Esophagus (tissue), 2 donors: ENCODE measurements at regions not wholly inside any gene's neighbourhood (a gene's known extent, or its start where the extent isn't known, plus 50 kb on each side); places are given as distances from the start of the nearest gene placed in this dataset.

Experiments used
- H3K27ac ChIP-seq, 2 donors: one replicate each; pipeline ENCODE4 v1.5.1; 2013; ENCODE audit warnings: low read depth in 2 of 2, mild to moderate bottlenecking in 2 of 2, inconsistent platforms in 1 of 2, low read length in 1 of 2, moderate library complexity in 1 of 2
- H3K27me3 ChIP-seq, 2 donors: one replicate each; pipeline ENCODE4 v1.6.1; 2013; ENCODE audit warnings: low read length in 2 of 2, control low read depth in 1 of 2, mild to moderate bottlenecking in 1 of 2; ENCODE audit not compliant: insufficient read depth in 2 of 2, control insufficient read depth in 1 of 2
- H3K36me3 ChIP-seq, 2 donors: one replicate each; pipeline ENCODE4 v1.6.1; 2013; ENCODE audit warnings: low read length in 1 of 2; ENCODE audit not compliant: control insufficient read depth in 2 of 2, insufficient read depth in 2 of 2
- H3K4me1 ChIP-seq, 2 donors: one replicate each; pipeline ENCODE4 v1.6.1; 2013; ENCODE audit warnings: low read length in 1 of 2; ENCODE audit not compliant: control insufficient read depth in 2 of 2, insufficient read depth in 2 of 2
- H3K4me3 ChIP-seq, 2 donors: one replicate each; pipeline ENCODE4 v1.5.1; 2013; ENCODE audit warnings: low read length in 2 of 2, mild to moderate bottlenecking in 2 of 2, low read depth in 1 of 2, moderate library complexity in 1 of 2
- H3K9me3 ChIP-seq, 2 donors: one replicate each; pipeline ENCODE4 v1.6.1; 2013; ENCODE audit warnings: mild to moderate bottlenecking in 2 of 2, low read depth in 1 of 2, low read length in 1 of 2, moderate library complexity in 1 of 2; ENCODE audit not compliant: control insufficient read depth in 2 of 2, insufficient read depth in 1 of 2
- WGBS, 2 donors: extraction: QIAGEN DNeasy Blood & Tissue Kit; methylation state at CpG; one replicate each; pipeline ENCODE4 v1.1.7; 2013; 5-methylcytosine and 5-hydroxymethylcytosine counted together
- donor health status: healthy with polysubstance abuse.
- donor health status: Bipolar disorder and iron deficiency.

- 86 to 91% methylated on average over 12 of the region's 12 CpGs for WGBS, 2 donors
- Histone ChIP-seq H3K9me3 (no peaks in the 10 kb centered on the region), H3K36me3 (no peaks in the 10 kb centered on the region), H3K4me1 (peaks cover 0 to 3% of the 10 kb centered on the region in 2 donors), H3K4me3 (no peak overlapping the region), H3K27ac (no peak overlapping the region), H3K27me3 (no peaks in the 10 kb centered on the region)
Observed at GRCh38 chr17:72574675-72575510, 454.1 kb downstream of the SOX9 start.

DNA sequence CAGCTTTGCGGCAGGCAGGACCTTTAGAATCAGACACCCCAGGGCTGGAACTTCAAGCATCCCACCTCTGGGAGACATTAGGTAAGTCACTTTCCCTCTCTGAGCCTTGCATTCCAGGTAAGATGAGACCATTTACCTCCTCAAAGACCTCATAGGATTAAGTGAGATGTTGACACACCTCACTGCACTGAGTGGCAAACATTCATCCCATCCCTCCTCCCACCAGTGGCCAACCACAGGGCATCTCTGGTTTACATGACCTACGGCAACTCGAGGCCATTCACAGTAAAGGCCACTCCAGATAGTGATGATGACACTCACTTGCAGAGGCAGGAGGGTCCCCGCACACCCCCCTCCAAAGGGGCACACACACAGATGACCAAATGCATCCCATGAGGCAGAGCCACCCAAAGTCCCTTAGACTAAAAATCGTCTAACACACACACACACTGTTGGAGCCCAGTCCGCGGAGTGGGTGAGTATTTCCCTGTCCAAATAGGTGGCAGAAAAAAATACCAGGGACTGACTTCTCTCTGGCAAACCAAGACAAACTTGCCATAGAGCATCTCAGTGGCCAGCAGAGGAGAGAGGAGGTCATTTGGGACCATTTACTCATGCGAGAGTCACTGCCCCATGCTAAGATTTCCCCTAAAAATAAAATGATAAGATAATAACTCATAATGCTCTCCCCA lies 454.9 kb downstream of the SOX9 start:
- H3K4me3 ChIP-seq: no peak overlapping the region
- WGBS, 2 donors: 68 to 79% methylated on average over 8 of the region's 8 CpGs

GRCh38 chr17:72576289-72576759 lies 455.5 kb downstream of the SOX9 start:
- 46 to 64% methylated on average over 7 of the region's 7 CpGs for WGBS, 2 donors
- H3K27me3 ChIP-seq: no peaks in the 10 kb centered on the region
- no peak overlapping the region for H3K4me3 ChIP-seq
- no peaks in the 10 kb centered on the region for H3K36me3 ChIP-seq
- no peak overlapping the region for H3K27ac ChIP-seq
- H3K4me1 ChIP-seq: peaks cover 0 to 3% of the 10 kb centered on the region in 2 donors
- H3K9me3 ChIP-seq: no peaks in the 10 kb centered on the region

More for the DNA sequence above, 454.9 kb downstream of the SOX9 start:
- peaks cover 0 to 3% of the 10 kb centered on the region in 2 donors for H3K4me1 ChIP-seq
- no peak overlapping the region for H3K27ac ChIP-seq
- H3K36me3 ChIP-seq: no peaks in the 10 kb centered on the region
- no peaks in the 10 kb centered on the region for H3K9me3 ChIP-seq
- no peaks in the 10 kb centered on the region for H3K27me3 ChIP-seq

GRCh38 chr17:72578817-72579470 lies 458.1 kb downstream of the SOX9 start:
- H3K9me3 ChIP-seq: no peaks in the 10 kb centered on the region
- no peaks in the 10 kb centered on the region for H3K36me3 ChIP-seq
- H3K27me3 ChIP-seq: no peaks in the 10 kb centered on the region
- H3K4me3 ChIP-seq: no peak overlapping the region
- H3K27ac ChIP-seq: no peak overlapping the region
- peaks cover 0 to 3% of the 10 kb centered on the region in 2 donors for H3K4me1 ChIP-seq
- 91 to 93% methylated on average over 9 of the region's 9 CpGs for WGBS, 2 donors

GRCh38 chr17:72579990-72580320 lies 459.1 kb downstream of the SOX9 start:
- peak overlapping the region in 1 of 2 donors; percentile 18 for H3K27ac ChIP-seq
- no peaks in the 10 kb centered on the region for H3K27me3 ChIP-seq
- H3K9me3 ChIP-seq: no peaks in the 10 kb centered on the region
- H3K36me3 ChIP-seq: no peaks in the 10 kb centered on the region
- no peak overlapping the region for H3K4me3 ChIP-seq
- 56 to 65% methylated on average over 2 of the region's 2 CpGs for WGBS, 2 donors
- peaks cover 0 to 3% of the 10 kb centered on the region in 2 donors for H3K4me1 ChIP-seq

DNA sequence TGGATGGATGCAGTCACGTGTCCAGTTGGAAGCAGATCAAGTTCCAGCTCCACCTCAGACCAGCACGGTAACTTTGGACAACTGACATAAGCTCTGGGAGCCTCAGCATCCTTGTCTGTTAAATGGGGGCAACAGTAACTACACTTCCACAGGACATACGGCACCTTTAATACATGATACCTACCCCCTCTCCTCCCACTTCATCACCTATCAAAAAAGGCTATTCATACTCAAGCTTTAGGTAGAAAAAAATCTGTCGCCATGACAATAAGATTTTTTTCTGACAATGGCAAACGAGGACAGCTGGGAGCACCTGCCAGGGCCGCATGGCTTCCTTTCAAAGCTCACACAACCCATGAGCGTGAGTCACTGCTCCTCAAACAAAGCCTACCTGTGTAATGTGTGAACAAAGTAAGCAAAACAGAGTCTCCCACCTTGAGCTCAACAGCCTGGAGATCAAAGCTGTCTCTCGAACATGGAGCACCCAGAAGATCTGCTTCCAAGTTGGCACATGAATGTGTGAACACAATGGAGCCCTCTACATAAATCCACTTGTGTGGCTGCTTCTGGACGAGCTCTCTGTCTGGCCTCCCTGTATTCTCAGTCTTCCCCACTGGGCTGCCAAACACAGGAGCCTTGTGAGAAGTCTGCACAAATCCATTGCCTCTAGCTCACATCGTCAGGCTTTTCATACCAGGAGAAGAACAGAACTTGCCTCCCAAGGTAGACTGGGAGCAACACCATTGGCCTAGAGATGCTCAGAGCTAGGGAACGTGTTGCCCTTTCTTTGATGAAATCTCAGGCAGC lies 459.7 kb downstream of the SOX9 start:
- Histone ChIP-seq H3K27me3 (no peaks in the 10 kb centered on the region), H3K9me3 (no peaks in the 10 kb centered on the region), H3K27ac (peak overlapping the region; percentile 11 to 74), H3K4me1 (peaks cover 0 to 3% of the 10 kb centered on the region in 2 donors), H3K36me3 (no peaks in the 10 kb centered on the region), H3K4me3 (no peak overlapping the region)
- WGBS, 2 donors: 37 to 45% methylated on average over 11 of the region's 11 CpGs

DNA sequence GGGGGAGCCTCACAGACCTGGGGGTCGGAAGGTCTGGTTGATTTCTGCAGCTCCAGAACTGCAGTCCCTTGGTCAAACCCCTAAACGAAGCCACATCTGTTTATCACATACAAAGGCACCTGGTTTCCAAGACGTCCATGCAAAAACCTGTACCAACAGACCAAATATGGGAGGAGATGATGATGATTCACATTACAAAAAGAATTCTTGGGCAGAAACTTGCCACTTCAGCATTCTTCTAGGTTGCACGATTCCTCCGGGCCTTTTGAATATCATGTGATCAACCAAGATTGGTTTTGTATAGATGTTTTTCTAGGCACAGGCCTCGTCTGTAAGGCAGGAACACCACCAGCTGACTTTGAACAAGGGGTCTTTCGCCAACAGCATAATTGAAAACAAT lies 466.3 kb downstream of the SOX9 start:
- Histone ChIP-seq H3K27me3 (no peaks in the 10 kb centered on the region), H3K9me3 (no peaks in the 10 kb centered on the region), H3K27ac (peak overlapping the region; percentile 74 to 96), H3K36me3 (no peaks in the 10 kb centered on the region), H3K4me1 (peaks cover 2 to 12% of the 10 kb centered on the region in 2 donors), H3K4me3 (peak overlapping the region in 1 of 2 donors; percentile 83)
- 52% methylated on average over 7 of the region's 7 CpGs for WGBS, 2 donors

DNA sequence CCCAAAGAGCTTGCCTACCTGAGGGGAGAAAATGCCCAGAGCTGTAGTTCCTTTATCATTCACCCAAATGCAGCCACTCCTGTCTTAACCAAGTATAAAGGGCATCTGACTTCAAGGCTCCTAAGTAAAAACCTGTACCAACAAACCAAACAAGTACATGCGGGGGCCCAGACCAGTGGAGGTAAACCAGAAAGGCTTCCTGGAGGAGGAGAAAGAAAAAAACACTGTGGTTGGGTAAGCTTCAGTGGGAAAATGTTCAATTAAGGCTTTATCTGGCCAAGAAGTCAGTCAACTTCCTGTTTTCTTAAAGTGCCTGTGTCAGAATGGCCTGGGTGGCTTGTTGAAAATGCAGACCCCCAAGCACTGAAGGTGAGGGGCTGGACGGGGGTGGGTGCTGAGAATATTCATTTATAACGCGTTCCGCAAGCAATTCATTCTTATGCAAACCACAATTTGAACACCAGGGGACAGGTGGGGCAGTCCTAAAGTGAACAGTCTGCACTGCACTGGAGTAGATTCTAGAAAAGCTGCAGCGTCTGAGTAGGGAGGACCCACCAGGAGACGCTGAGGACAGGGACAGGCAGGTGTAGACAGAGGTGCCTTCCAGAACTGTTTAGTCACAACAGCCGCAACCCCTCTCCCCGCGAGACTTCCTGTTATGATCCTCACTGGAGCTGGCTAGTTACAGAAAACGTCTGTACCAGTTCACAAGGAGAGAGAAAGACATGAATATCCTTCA lies 467.1 kb downstream of the SOX9 start:
- Histone ChIP-seq H3K9me3 (no peaks in the 10 kb centered on the region), H3K27ac (peak overlapping the region; percentile 74 to 96), H3K4me1 (peaks cover 5 to 12% of the 10 kb centered on the region in 2 donors), H3K27me3 (no peaks in the 10 kb centered on the region), H3K36me3 (no peaks in the 10 kb centered on the region), H3K4me3 (peak overlapping the region in 1 of 2 donors; percentile 83)
- 13 to 15% methylated on average over 11 of the region's 11 CpGs for WGBS, 2 donors
